HepG2 (cell line): ENCODE measurements at regions not wholly inside any gene's neighbourhood (a gene's known extent, or its start where the extent isn't known, plus 50 kb on each side); places are given as distances from the start of the nearest gene placed in this dataset.
"Not testable (repeated sequence)": the region's sequence is repeated elsewhere in the genome, so short reads cannot be mapped to it uniquely, and the experiment has no call there.

Experiments used
- ATAC-seq: fragments of 200-7000 bp; cut with Tn5 transposase; 3 replicates; pipeline ENCODE4 v1.9.1; 2020; ENCODE audit warnings: mild to moderate bottlenecking, moderate library complexity
- BruUV-seq: library from RNA; stranded (reverse); fragments of 400-500 nt; replicated peaks from 2 replicates; lab custom pipeline; 2021; lab: Mats Ljungman, UMichigan
- CTCF ChIA-PET: fragments of 300-600 bp; formaldehyde crosslinking; extraction: SDS; loops from one replicate; lab custom pipeline; 2021; ENCODE audit warnings: low total read pairs, inconsistent platforms, low intra/inter-chr PET ratio; lab: Yijun Ruan, JAX
- POLR2A ChIA-PET: fragments of 350-600 bp; sonication (Branson Sonifier 250); formaldehyde crosslinking; loops from one replicate; lab custom pipeline; 2020; ENCODE audit warnings: antibody characterized with exemption, inconsistent platforms; lab: Yijun Ruan, JAX
- DNase-seq: peaks from one replicate; pipeline ENCODE4 v3.0.0-alpha.2; 2015; ENCODE audit warnings: low spot score
- FAIRE-seq: peaks from 3 replicates; lab custom pipeline; 2011; peaks lifted over from hg19 to GRCh38; lab: Jason Lieb, UNC
- H2AFZ ChIP-seq: one replicate; pipeline ENCODE4 v1.6.1; 2011; ENCODE audit warnings: low read length, inconsistent platforms
- H3K27ac ChIP-seq: fragments of 300-600 bp; 3 replicates; pipeline ENCODE4 v1.8.0; 2011; ENCODE audit warnings: mixed run types, mild to moderate bottlenecking, mixed read lengths, low read length, inconsistent platforms; ENCODE audit not compliant: insufficient read depth; ENCODE audit errors: extremely low read length
- H3K27me3 ChIP-seq, 2 experiments: fragments of 200-600 bp in 1 of 2; 2 replicates in 1 of 2; 3 replicates in 1 of 2; pipeline versions ENCODE4 v1.6.0 to v1.8.0; 2011; ENCODE audit warnings: low read length in 2 of 2, mild to moderate bottlenecking in 2 of 2, moderate library complexity in 2 of 2, inconsistent platforms in 1 of 2; ENCODE audit not compliant: insufficient read depth in 2 of 2, control insufficient read depth in 1 of 2
- H3K36me3 ChIP-seq, 2 experiments: fragments of 200-600 bp in 1 of 2; replicated peaks in 1 of 2; 2 replicates in 1 of 2; 3 replicates in 1 of 2; pipeline versions ENCODE4 v1.5.1 to v1.8.0; 2011; ENCODE audit warnings: low read length in 2 of 2, inconsistent platforms in 1 of 2; ENCODE audit not compliant: insufficient read depth in 2 of 2, control insufficient read depth in 1 of 2
- H3K4me1 ChIP-seq: 2 replicates; pipeline ENCODE4 v1.5.1; 2012; ENCODE audit warnings: low read length, inconsistent platforms; ENCODE audit not compliant: insufficient read depth
- H3K4me2 ChIP-seq: 2 replicates; pipeline ENCODE4 v1.6.0; 2011; ENCODE audit warnings: low read depth, low read length, inconsistent platforms
- H3K4me3 ChIP-seq, 3 experiments: fragments of 200-600 bp in 1 of 3; sonication (generic), shearing (Covaris generic) in 1 of 3; replicated peaks in 1 of 3; 2 replicates each; pipeline ENCODE4 v1.5.1; 2011 to 2016; ENCODE audit warnings: low read length in 3 of 3, inconsistent platforms in 2 of 3, low read depth in 2 of 3, mild to moderate bottlenecking in 2 of 3, control low read depth in 1 of 3, mixed read lengths in 1 of 3; ENCODE audit not compliant: insufficient read depth in 1 of 3
- H3K79me2 ChIP-seq: one replicate; pipeline ENCODE4 v1.6.1; 2011; ENCODE audit warnings: low read length, inconsistent platforms; ENCODE audit not compliant: insufficient read depth
- H3K9ac ChIP-seq: 2 replicates; pipeline ENCODE4 v1.6.0; 2011; ENCODE audit warnings: mild to moderate bottlenecking, low read depth, low read length, inconsistent platforms; ENCODE audit not compliant: insufficient read depth
- H3K9me3 ChIP-seq: 2 replicates; pipeline ENCODE4 v1.5.1; 2012; ENCODE audit warnings: mild to moderate bottlenecking, low read length
- H4K20me1 ChIP-seq: 2 replicates; pipeline ENCODE4 v1.6.0; 2011; ENCODE audit warnings: inconsistent platforms, mild to moderate bottlenecking, low read length, moderate library complexity; ENCODE audit not compliant: insufficient read depth
- DDIT3 ChIP-seq: sonication (generic); formaldehyde crosslinking; IDR thresholded peaks from 2 replicates; pipeline ENCODE4 v1.4.0; 2020; ENCODE audit warnings: mild to moderate bottlenecking, missing genetic modification reagents
- MNT ChIP-seq: fragments of 450-650 bp; IDR thresholded peaks from 2 replicates; pipeline ENCODE4 v1.6.1; 2016
- POLR2AphosphoS5 ChIP-seq: IDR thresholded peaks from 2 replicates; pipeline ENCODE4 v1.6.1; 2012; ENCODE audit warnings: low read depth, low read length
- WGBS: methylation state at CpG from one replicate; pipeline ENCODE4 v1.1.6; 2017; ENCODE audit warnings: low lambda C conversion rate; 5-methylcytosine and 5-hydroxymethylcytosine counted together
- in situ Hi-C: cut with HindIII; loops from 2 replicates; pipeline ENCODE4 v1.10.0; 2017; ENCODE audit warnings: low pct_unique_long_range_greater_than_20kb; ENCODE audit not compliant: extremely low pct_ligation_motif_present
- intact Hi-C: fragments of 100-400 bp; cut with micrococcal nuclease; formaldehyde crosslinking; loops from one replicate; pipeline ENCODE4 v1.10.0; 2022; ENCODE audit not compliant: unreplicated experiment

GRCh38 chr2:8348911-8349310 is 332.9 kb upstream of the ID2 start:
- H2AFZ ChIP-seq, DNase-seq, POLR2A ChIA-PET, H3K9ac ChIP-seq, in situ Hi-C loops, H3K27ac ChIP-seq, CTCF ChIA-PET, H3K4me3 ChIP-seq, H3K36me3 ChIP-seq, ATAC-seq, H3K4me2 ChIP-seq, H3K4me1 ChIP-seq, intact Hi-C loops, H3K9me3 ChIP-seq, H3K79me2 ChIP-seq, H4K20me1 ChIP-seq, BruUV-seq, FAIRE-seq: not testable (repeated sequence)
- H3K27me3 ChIP-seq: peaks cover 0 to 13% of the 10 kb centered on the region in 2 experiments; a peak in 1 of 5 replicates
- WGBS: 11% methylated on average over 4 of the region's 4 CpGs

GRCh38 chr2:8352296-8352695 is 329.6 kb upstream of the ID2 start:
- ChIA-PET POLR2A (no interaction called here), CTCF (no interaction called here)
- Histone ChIP-seq H3K27ac (no peak overlapping the region), H3K9me3 (no peaks in the 10 kb centered on the region), H3K4me3 (no peak overlapping the region), H3K79me2 (no peaks in the 10 kb centered on the region), H3K27me3 (no peaks in the 10 kb centered on the region), H3K9ac (no peak overlapping the region), H3K36me3 (no peaks in the 10 kb centered on the region), H3K4me2 (no peak overlapping the region), H2AFZ (no peak overlapping the region), H4K20me1 (no peaks in the 10 kb centered on the region), H3K4me1 (no peaks in the 10 kb centered on the region)
- WGBS: 52% methylated on average over 4 of the region's 4 CpGs
- BruUV-seq: no TSS peak
- intact Hi-C loops: no loop called here
- ATAC-seq (no peak), DNase-seq (no peak), FAIRE-seq (no peak)
- in situ Hi-C loops: no loop called here
- TF ChIP-seq POLR2AphosphoS5 (no peak), DDIT3 (CRISPR knock-in tag) (no peak), MNT (0 out of 2 replicates have a peak, but pooled peaks have one; percentile 20)
